ENCODE measurements at regions not wholly inside any gene's neighbourhood (a gene's known extent, or its start where the extent isn't known, plus 50 kb on each side); places are given as distances from the start of the nearest gene placed in this dataset.
A peak's percentile ranks its signal among the peaks of the same experiment; 100 is the strongest.
"Not testable (repeated sequence)": the region's sequence is repeated elsewhere in the genome, so short reads cannot be mapped to it uniquely, and the experiment has no call there.

DNA sequence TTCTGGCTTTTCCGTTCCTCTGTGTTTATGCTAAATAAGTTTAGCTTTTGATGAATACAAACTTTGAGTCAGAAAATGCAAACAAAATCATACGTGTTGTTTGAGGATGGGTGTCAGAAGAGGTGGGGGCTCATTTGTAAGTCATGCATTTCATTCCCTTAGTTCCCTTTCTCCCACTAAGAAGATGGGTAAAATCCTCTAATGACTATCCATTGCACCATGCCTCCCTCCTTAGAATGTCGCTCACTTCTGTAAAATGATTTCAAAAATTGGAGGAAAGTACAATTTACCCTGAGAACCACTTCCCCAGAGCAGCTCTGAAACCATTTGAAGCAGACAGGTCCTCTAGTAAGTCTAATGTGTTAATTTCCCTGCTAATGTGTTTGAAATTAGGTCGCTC is 629.6 kb upstream of the VRK2 start:
- Mint-ChIP-seq H3K36me3 (ENCODE audit: low read depth) (no peaks in the 10 kb centered on the region), H3K9me3 (peaks cover 33% of the 10 kb centered on the region), H3K4me3 (no peak overlapping the region), H3K4me1 (no peaks in the 10 kb centered on the region), H3K27ac (no peak overlapping the region), H3K27me3 (no peaks in the 10 kb centered on the region)
- ATAC-seq: no peak
- no peak for DNase-seq

DNA sequence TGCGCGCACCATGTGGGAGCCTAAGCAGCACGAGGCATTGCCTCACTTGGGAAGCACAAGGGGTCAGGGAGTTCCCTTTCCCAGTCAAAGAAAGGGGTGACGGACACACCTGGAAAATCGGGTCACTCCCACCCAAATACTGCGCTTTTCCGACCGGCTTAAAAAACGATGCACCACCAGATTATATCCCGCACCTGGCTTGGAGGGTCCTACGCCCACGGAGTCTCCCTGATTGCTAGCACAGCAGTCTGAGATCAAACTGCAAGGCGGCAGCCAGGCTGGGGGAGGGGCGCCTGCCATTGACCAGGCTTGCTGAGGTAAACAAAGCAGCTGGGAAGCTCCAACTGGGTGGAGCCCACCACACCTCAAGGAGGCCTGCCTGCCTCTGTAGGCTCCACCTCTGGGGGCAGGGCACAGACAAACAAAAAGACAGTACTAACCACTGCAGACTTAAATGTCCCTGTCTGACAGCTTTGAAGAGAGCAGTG is 627.7 kb upstream of the VRK2 start:
- not testable (repeated sequence) for H3K27me3 Mint-ChIP-seq; H3K4me3 Mint-ChIP-seq; ATAC-seq; DNase-seq; H3K27ac Mint-ChIP-seq; H3K36me3 Mint-ChIP-seq (ENCODE audit: low read depth); H3K4me1 Mint-ChIP-seq
- H3K9me3 Mint-ChIP-seq: peaks cover 15% of the 10 kb centered on the region

DNA sequence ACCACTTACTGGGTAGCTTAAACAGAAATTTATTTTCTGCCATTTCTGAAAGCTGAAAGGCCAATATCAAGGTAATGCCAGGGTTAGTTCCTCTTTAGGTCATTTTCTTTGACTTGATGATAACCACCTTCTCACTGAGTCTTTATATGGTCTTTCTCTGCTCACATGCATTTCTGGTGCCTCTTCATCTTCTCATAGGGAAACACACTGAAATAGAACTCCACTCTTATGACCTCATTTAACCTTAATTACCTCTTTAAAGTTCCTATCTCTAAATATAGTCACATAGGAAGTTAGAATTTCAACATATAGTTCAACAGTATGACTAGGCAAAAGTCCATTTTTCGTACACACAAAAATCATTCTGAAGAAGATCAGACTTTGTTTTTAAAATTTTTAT is 616.8 kb upstream of the VRK2 start:
- Mint-ChIP-seq H3K4me3 (no peak overlapping the region), H3K4me1 (no peaks in the 10 kb centered on the region), H3K27ac (no peak overlapping the region), H3K36me3 (ENCODE audit: low read depth) (no peaks in the 10 kb centered on the region), H3K27me3 (no peaks in the 10 kb centered on the region), H3K9me3 (peaks cover 3% of the 10 kb centered on the region)
- ATAC-seq (no peak), DNase-seq (no peak)

DNA sequence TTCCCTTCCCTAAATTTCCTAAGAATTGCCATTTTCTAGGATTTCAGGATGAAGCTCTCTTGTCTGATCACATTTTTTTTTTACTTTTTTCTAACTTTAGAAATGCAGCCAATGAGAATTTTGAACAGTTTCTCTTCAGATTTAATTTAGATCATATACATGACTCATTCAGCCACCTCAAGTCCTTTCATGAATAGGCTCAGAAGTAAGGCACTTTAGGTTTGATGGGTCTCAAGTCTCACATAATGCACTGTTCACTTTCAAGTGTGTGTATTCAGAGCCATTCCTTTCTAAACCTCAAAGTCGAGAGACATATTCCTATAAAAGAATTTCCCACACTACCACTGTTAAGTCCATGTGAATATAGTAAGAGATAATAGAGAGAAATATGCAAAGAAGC is 614.1 kb upstream of the VRK2 start:
- H3K36me3 Mint-ChIP-seq (ENCODE audit: low read depth): no peaks in the 10 kb centered on the region
- no peaks in the 10 kb centered on the region for H3K27me3 Mint-ChIP-seq
- no peaks in the 10 kb centered on the region for H3K9me3 Mint-ChIP-seq
- H3K27ac Mint-ChIP-seq: no peak overlapping the region
- ATAC-seq (no peak), DNase-seq (no peak)
- no peak overlapping the region for H3K4me3 Mint-ChIP-seq
- H3K4me1 Mint-ChIP-seq: no peaks in the 10 kb centered on the region

DNA sequence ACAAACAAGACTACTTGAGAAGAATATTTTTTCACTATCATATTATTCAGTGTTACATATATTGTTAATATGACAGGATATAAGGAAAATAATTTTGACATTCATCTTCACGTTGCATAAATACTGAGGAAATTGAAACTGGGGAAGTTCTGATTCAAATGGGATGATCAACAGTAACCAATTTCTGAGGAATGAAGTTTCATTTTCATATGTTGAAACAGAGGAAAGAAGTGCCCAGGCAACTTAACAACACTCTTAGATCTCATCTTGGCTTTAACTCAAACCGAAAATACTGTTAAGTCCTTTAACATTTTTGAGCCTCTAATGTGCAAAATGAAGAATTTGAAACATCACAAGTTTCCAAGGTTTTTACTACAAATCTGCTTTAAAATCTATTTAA is 612.2 kb upstream of the VRK2 start:
- no peaks in the 10 kb centered on the region for H3K36me3 Mint-ChIP-seq (ENCODE audit: low read depth)
- DNase-seq (no peak), ATAC-seq (no peak)
- no peak overlapping the region for H3K27ac Mint-ChIP-seq
- no peaks in the 10 kb centered on the region for H3K9me3 Mint-ChIP-seq
- no peaks in the 10 kb centered on the region for H3K4me1 Mint-ChIP-seq
- H3K27me3 Mint-ChIP-seq: no peaks in the 10 kb centered on the region
- no peak overlapping the region for H3K4me3 Mint-ChIP-seq

DNA sequence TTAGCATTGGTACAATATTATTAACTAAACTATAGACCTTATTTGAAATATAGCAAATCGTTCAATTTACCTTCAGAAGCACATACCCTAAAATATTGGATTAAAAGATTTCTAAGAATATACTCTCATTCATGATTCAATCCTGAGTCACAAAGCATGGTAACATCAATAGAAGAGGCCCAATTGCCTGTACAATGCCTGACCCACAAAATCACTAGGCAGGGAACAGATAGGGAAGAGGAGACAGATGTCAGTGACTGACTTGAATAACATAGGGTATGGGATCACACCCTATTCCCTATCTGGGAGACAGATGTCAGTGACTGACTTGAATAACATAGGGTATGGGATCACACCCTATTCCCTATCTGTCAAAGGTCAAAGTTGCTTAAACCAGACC is 611.6 kb upstream of the VRK2 start:
- Mint-ChIP-seq H3K4me3 (no peak overlapping the region), H3K9me3 (no peaks in the 10 kb centered on the region), H3K27me3 (no peaks in the 10 kb centered on the region), H3K4me1 (no peaks in the 10 kb centered on the region), H3K27ac (no peak overlapping the region), H3K36me3 (ENCODE audit: low read depth) (no peaks in the 10 kb centered on the region)
- ATAC-seq (no peak), DNase-seq (no peak)

DNA sequence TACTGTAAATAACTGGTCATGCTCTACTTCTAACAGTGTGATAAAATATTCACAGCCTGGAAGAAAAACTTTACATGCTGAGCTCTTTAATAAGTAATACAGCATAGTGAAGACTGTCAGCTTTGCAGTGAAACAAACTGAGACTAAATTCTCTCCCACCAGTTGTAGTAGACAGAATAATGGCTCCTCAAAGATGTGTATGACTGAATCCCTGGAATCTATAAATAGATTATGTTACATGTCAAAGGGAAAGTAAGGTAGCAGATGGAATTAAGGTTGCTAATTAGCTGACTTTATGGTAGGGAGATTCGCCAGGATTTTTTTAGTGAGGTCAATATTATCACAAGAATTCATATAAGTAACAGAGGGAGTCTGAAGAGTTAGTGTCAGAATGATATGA is 609.5 kb upstream of the VRK2 start:
- H3K9me3 Mint-ChIP-seq: no peaks in the 10 kb centered on the region
- H3K4me1 Mint-ChIP-seq: no peaks in the 10 kb centered on the region
- no peak overlapping the region for H3K27ac Mint-ChIP-seq
- ATAC-seq: no peak
- H3K4me3 Mint-ChIP-seq: no peak overlapping the region
- no peaks in the 10 kb centered on the region for H3K36me3 Mint-ChIP-seq (ENCODE audit: low read depth)
- no peaks in the 10 kb centered on the region for H3K27me3 Mint-ChIP-seq
- DNase-seq: no peak

DNA sequence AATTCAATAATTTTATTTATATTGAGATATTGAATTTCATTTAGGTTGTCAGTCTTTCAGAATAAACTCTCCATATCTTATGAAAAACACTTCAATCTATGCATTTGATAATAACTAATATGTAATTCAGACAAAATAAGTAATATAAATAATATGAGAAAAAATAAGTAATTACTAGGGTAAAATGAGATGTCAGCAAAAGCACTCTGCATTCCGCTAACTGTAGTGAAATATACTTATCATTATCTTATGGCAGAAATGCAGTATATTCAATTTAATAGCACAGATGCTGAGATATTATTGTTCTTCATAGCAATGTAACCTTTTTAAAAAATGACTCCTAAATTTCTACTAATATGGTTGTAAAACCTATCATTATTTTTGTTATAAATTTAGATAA is 606.2 kb upstream of the VRK2 start:
- no peak for DNase-seq
- no peaks in the 10 kb centered on the region for H3K36me3 Mint-ChIP-seq (ENCODE audit: low read depth)
- H3K9me3 Mint-ChIP-seq: peaks cover 3% of the 10 kb centered on the region
- no peak overlapping the region for H3K4me3 Mint-ChIP-seq
- H3K4me1 Mint-ChIP-seq: no peaks in the 10 kb centered on the region
- no peaks in the 10 kb centered on the region for H3K27me3 Mint-ChIP-seq
- ATAC-seq: no peak
- no peak overlapping the region for H3K27ac Mint-ChIP-seq

DNA sequence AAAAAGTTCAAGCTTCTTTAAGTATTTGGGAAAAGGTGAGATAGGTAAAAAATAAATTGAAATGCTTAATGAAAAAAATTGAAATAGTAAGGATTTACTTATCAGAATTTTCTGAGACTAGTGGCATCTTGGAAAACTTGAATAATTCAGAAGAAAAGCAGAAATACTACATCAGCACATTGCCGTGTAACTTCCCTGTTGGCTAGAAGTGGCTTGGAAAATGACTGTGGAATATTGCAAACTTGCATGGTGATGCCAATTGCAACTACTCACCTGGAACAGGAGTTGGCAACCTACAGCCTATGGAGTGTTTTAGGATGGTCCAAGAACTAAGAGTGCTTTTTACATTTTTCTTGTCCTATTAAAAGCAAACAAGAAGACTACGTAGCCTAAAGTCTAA is 603.5 kb upstream of the VRK2 start:
- Mint-ChIP-seq H3K4me3 (no peak overlapping the region), H3K9me3 (peaks cover 3% of the 10 kb centered on the region), H3K27me3 (no peaks in the 10 kb centered on the region)

DNA sequence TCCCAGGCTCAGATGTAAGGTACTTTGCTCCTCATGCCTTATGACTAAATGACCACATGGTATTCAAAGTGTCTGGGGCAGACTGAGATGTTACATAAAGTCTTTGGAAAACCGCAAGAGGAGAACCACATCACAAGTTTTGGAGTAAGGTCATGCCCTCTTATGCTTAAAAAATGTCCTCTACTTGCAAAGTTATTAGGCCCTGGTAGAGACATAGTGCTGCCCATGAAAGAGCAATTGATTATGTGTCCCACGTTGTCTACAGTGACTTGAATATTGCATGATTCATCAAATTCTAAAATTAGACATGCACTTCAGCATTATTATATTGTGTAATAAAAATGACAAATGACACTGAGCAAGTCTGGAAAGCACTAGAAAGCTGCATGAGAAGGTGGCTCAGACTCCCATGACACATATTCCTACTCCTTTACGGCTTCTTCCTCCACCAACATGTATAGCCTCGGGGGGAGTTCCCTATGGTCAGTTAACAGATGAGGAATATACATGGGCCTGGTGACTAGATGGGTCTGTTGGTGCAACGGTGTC is 602.6 kb upstream of the VRK2 start:
- no peak overlapping the region for H3K27ac Mint-ChIP-seq
- no peaks in the 10 kb centered on the region for H3K36me3 Mint-ChIP-seq (ENCODE audit: low read depth)
- DNase-seq (no peak), ATAC-seq (no peak)
- no peaks in the 10 kb centered on the region for H3K27me3 Mint-ChIP-seq
- H3K4me1 Mint-ChIP-seq: no peaks in the 10 kb centered on the region
- H3K4me3 Mint-ChIP-seq: no peak overlapping the region
- peaks cover 3% of the 10 kb centered on the region for H3K9me3 Mint-ChIP-seq

More for the DNA sequence above, 603.5 kb upstream of the VRK2 start:
- Mint-ChIP-seq H3K4me1 (no peaks in the 10 kb centered on the region), H3K36me3 (ENCODE audit: low read depth) (no peaks in the 10 kb centered on the region), H3K27ac (no peak overlapping the region)
- DNase-seq (no peak), ATAC-seq (no peak)

DNA sequence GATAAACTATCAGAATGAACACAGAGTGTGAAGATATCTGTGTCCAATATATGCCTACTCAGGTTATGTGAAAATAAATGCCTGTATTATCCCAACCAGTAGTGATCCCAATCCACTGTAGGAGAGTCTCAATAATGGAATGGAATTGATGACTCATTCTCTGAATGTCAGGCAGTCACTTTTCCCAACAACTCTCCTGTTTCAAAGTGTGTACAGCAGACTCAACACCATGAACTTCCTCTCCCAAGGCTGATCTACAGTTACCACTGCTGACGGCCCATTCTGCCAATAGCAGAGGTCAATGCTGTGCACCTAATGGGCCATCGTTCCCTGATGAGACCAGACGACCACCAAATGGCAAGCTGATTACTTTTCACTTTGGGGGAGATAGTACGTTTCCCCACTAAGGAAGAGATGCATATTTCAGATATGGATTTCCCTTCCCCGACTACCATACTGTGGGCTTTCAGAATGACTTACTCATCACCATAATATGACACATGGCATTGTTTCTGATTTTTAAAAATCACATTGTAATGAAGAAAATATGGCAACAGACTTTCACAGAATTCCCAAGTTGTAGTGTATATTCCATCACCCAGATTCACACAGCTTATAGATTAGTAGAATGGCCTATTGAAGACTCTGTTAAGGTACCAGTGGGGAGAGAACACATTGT is 601.7 kb upstream of the VRK2 start:
- peaks cover 3% of the 10 kb centered on the region for H3K9me3 Mint-ChIP-seq
- DNase-seq (no peak), ATAC-seq (no peak)
- no peak overlapping the region for H3K4me3 Mint-ChIP-seq
- H3K27me3 Mint-ChIP-seq: no peaks in the 10 kb centered on the region
- H3K4me1 Mint-ChIP-seq: no peaks in the 10 kb centered on the region
- no peak overlapping the region for H3K27ac Mint-ChIP-seq
- no peaks in the 10 kb centered on the region for H3K36me3 Mint-ChIP-seq (ENCODE audit: low read depth)

DNA sequence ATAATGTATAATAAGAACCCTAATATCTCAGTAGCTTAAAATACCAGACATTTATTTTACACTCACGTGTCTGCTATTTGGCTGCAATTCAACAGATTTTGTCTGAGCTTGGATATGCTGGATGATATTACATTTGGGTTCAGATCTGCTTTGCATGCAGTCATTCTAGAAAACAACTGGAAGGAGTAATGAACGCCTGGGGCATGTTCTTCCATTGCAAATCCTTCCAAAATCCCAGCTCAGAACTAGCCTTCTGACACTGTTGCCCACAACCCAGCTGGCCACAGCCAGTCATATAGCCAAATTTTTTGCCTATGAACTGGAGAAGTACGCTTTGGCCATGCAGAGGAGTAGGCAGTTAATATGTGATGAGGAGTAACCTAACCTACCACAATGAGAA is 597.8 kb upstream of the VRK2 start:
- Mint-ChIP-seq H3K36me3 (ENCODE audit: low read depth) (no peaks in the 10 kb centered on the region), H3K4me3 (no peak overlapping the region), H3K9me3 (peaks cover 3% of the 10 kb centered on the region), H3K4me1 (no peaks in the 10 kb centered on the region), H3K27ac (no peak overlapping the region), H3K27me3 (no peaks in the 10 kb centered on the region)
- ATAC-seq (no peak), DNase-seq (no peak)

DNA sequence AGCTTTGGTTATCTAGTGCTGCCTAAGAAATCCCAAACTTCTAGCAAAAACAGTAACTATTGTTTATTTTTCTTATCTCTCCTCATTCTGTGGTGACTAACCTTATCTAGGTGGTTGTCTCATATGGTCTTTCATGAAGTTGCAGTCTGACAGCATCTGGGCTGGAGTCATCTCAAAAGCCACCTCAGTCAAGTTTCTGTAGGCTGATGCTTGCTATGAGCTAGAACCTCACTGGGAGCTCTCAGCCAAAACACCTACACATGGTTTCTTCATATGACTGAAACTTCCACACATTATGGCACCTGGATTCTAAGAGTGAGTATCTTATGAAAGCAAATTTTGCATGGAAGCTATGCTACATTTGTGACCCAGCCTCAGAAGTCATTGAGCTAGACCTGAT is 596.4 kb upstream of the VRK2 start:
- no peak overlapping the region for H3K4me3 Mint-ChIP-seq
- ATAC-seq (peak; percentile 33), DNase-seq (no peak)
- no peaks in the 10 kb centered on the region for H3K36me3 Mint-ChIP-seq (ENCODE audit: low read depth)
- no peak overlapping the region for H3K27ac Mint-ChIP-seq
- no peaks in the 10 kb centered on the region for H3K27me3 Mint-ChIP-seq
- peaks cover 4% of the 10 kb centered on the region for H3K9me3 Mint-ChIP-seq
- H3K4me1 Mint-ChIP-seq: no peaks in the 10 kb centered on the region

DNA sequence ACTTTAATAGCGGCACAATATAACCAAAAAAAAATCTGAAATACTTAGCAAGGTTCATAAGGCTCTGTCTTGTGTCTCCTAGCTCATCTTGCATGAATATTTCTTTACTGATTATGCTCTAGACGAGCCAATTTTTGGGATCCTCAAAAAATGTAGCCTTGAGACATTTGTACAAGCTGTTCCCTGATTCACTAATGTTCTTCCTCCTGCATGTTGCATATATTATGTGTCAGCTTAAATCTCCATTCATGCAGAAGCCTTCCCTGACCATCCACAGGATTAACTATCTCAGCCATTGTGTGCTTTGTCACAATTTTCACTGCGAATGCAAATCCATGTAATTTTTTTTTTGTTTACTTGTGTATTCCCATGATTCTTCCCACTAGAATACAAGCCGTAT is 594.0 kb upstream of the VRK2 start:
- no peaks in the 10 kb centered on the region for H3K27me3 Mint-ChIP-seq
- no peak for ATAC-seq
- H3K4me3 Mint-ChIP-seq: no peak overlapping the region
- H3K27ac Mint-ChIP-seq: no peak overlapping the region
- peaks cover 4% of the 10 kb centered on the region for H3K9me3 Mint-ChIP-seq
- H3K4me1 Mint-ChIP-seq: no peaks in the 10 kb centered on the region
- no peak for DNase-seq
- no peaks in the 10 kb centered on the region for H3K36me3 Mint-ChIP-seq (ENCODE audit: low read depth)

DNA sequence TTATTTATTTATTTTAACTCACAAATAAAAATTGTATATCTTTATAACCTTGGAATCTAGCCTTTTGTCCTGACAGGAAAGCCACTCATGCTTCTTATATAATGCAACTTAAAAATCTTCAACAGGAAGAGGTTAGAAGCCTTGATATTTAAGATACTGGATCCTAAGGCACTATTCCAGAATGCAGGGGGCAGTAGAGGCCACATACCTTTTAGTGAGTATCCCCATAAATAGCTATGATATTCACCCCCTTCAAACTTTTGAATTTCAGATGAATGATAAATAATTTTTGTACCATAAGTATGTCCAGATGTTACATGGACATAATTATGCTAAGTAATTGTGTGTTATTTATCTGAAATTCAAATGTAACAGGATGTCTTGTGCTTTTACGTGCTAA is 592.7 kb upstream of the VRK2 start:
- H3K9me3 Mint-ChIP-seq: peaks cover 6% of the 10 kb centered on the region
- H3K27ac Mint-ChIP-seq: no peak overlapping the region
- DNase-seq: no peak
- no peaks in the 10 kb centered on the region for H3K4me1 Mint-ChIP-seq
- H3K4me3 Mint-ChIP-seq: no peak overlapping the region
- no peak for ATAC-seq
- H3K36me3 Mint-ChIP-seq (ENCODE audit: low read depth): no peaks in the 10 kb centered on the region
- no peaks in the 10 kb centered on the region for H3K27me3 Mint-ChIP-seq

Measured in activated naive CD8-positive, alpha-beta T cell treated with anti-CD3 and anti-CD28 coated beads, Interleukin-2, amount 50 U/mL, for 24 hours (primary cell).